H9 (cell line): ENCODE measurements at regions not wholly inside any gene's neighbourhood (a gene's known extent, or its start where the extent isn't known, plus 50 kb on each side); places are given as distances from the start of the nearest gene placed in this dataset.
A peak's percentile ranks its signal among the peaks of the same experiment; 100 is the strongest.

Experiments
- DNase-seq: peaks from one replicate; pipeline ENCODE4 v3.0.0-alpha.2; 2017
- H2AFZ ChIP-seq: one replicate; pipeline ENCODE4 v1.6.1; 2013; ENCODE audit warnings: mild to moderate bottlenecking, low read length, control low read depth, moderate library complexity
- H2AK5ac ChIP-seq: 2 replicates; pipeline ENCODE4 v1.6.1; 2013; ENCODE audit warnings: low read length, control low read depth, mixed read lengths; ENCODE audit not compliant: insufficient read length
- H2BK120ac ChIP-seq: one replicate; pipeline ENCODE4 v1.6.1; 2013; ENCODE audit warnings: low read depth, mild to moderate bottlenecking, low read length, control low read depth, inconsistent platforms; ENCODE audit not compliant: poor library complexity, severe bottlenecking
- H2BK12ac ChIP-seq: 2 replicates; pipeline ENCODE4 v1.6.1; 2013; ENCODE audit warnings: low read length, control low read depth, mixed read lengths, low read depth; ENCODE audit not compliant: insufficient read length
- H2BK15ac ChIP-seq: 2 replicates; pipeline ENCODE4 v1.6.1; 2013; ENCODE audit warnings: low read depth, low read length, control low read depth
- H2BK20ac ChIP-seq: one replicate; pipeline ENCODE4 v1.6.1; 2013; ENCODE audit warnings: low read depth, mild to moderate bottlenecking, low read length, control low read depth, inconsistent platforms; ENCODE audit not compliant: poor library complexity, severe bottlenecking
- H2BK5ac ChIP-seq: 2 replicates; pipeline ENCODE4 v1.6.1; 2013; ENCODE audit warnings: low read length, control low read depth, mixed read lengths; ENCODE audit not compliant: insufficient read length
- H3K14ac ChIP-seq: 2 replicates; pipeline ENCODE4 v1.6.1; 2013; ENCODE audit warnings: low read length, control low read depth; ENCODE audit not compliant: insufficient read depth
- H3K18ac ChIP-seq: 2 replicates; pipeline ENCODE4 v1.6.1; 2013; ENCODE audit warnings: low read depth, mild to moderate bottlenecking, mixed read lengths, low read length, control low read depth; ENCODE audit not compliant: insufficient read length
- H3K23ac ChIP-seq: 2 replicates; pipeline ENCODE4 v1.6.1; 2013; ENCODE audit warnings: low read length, control low read depth, mixed read lengths, low read depth; ENCODE audit not compliant: insufficient read length
- H3K23me2 ChIP-seq: 2 replicates; pipeline ENCODE4 v1.6.1; 2013; ENCODE audit warnings: low read depth, mild to moderate bottlenecking, mixed read lengths, low read length, control low read depth; ENCODE audit not compliant: insufficient read length, poor library complexity, severe bottlenecking
- H3K27ac ChIP-seq: 2 replicates; pipeline ENCODE4 v1.5.1; 2013; ENCODE audit warnings: low read length, control low read depth, mixed read lengths, low read depth; ENCODE audit not compliant: insufficient read length
- H3K27me3 ChIP-seq: 2 replicates; pipeline ENCODE4 v1.6.1; 2013; ENCODE audit warnings: low read length, control low read depth, inconsistent platforms; ENCODE audit not compliant: insufficient read depth
- H3K4ac ChIP-seq: 2 replicates; pipeline ENCODE4 v1.6.1; 2013; ENCODE audit warnings: low read depth, mild to moderate bottlenecking, control low read depth, inconsistent platforms, low read length, moderate library complexity
- H3K4me1 ChIP-seq: 2 replicates; pipeline ENCODE4 v1.6.1; 2013; ENCODE audit warnings: low read length, control low read depth, inconsistent platforms; ENCODE audit not compliant: insufficient read depth
- H3K4me2 ChIP-seq: 2 replicates; pipeline ENCODE4 v1.6.1; 2013; ENCODE audit warnings: low read length, control low read depth, mixed read lengths; ENCODE audit not compliant: insufficient read length, insufficient read depth
- H3K56ac ChIP-seq: 2 replicates; pipeline ENCODE4 v1.6.1; 2013; ENCODE audit warnings: low read depth, mild to moderate bottlenecking, mixed read lengths, low read length, control low read depth; ENCODE audit not compliant: insufficient read length
- H3K79me1 ChIP-seq: 2 replicates; pipeline ENCODE4 v1.6.1; 2013; ENCODE audit warnings: low read depth, mild to moderate bottlenecking, moderate library complexity, low read length, control low read depth, inconsistent platforms; ENCODE audit not compliant: insufficient read depth, poor library complexity, severe bottlenecking
- H3K79me2 ChIP-seq: 2 replicates; pipeline ENCODE4 v1.6.1; 2013; ENCODE audit warnings: low read length, control low read depth, inconsistent platforms; ENCODE audit not compliant: insufficient read depth
- H3K9ac ChIP-seq: 2 replicates; pipeline ENCODE4 v1.6.1; 2013; ENCODE audit warnings: low read length, control low read depth, mixed read lengths; ENCODE audit not compliant: insufficient read length; ENCODE audit errors: extremely low read depth
- H3K9me3 ChIP-seq: one replicate; pipeline ENCODE4 v1.6.1; 2013; ENCODE audit warnings: low read depth, low read length, inconsistent platforms; ENCODE audit not compliant: control insufficient read depth
- H3T11ph ChIP-seq: one replicate; pipeline ENCODE4 v1.6.1; 2013; ENCODE audit warnings: mild to moderate bottlenecking, low read length, control low read depth, inconsistent platforms
- H4K20me1 ChIP-seq: one replicate; pipeline ENCODE4 v1.6.1; 2013; ENCODE audit not compliant: control insufficient read depth, insufficient read length, insufficient read depth
- H4K5ac ChIP-seq: 2 replicates; pipeline ENCODE4 v1.6.1; 2013; ENCODE audit warnings: low read depth, mild to moderate bottlenecking, mixed read lengths, low read length, control low read depth; ENCODE audit not compliant: insufficient read length
- H4K8ac ChIP-seq: replicated peaks from 2 replicates; pipeline ENCODE4 v1.6.1; 2013; ENCODE audit warnings: low read length, control low read depth, mixed read lengths, low read depth; ENCODE audit not compliant: insufficient read length
- H4K91ac ChIP-seq: 2 replicates; pipeline ENCODE4 v1.6.1; 2013; ENCODE audit warnings: low read depth, mild to moderate bottlenecking, moderate library complexity, mixed read lengths, low read length, control low read depth; ENCODE audit not compliant: insufficient read length
- H3K27ac Mint-ChIP-seq, 3 experiments: 2 replicates in 2 of 3; 3 replicates in 1 of 3; pipeline ENCODE4 v1.8.0; 2020 to 2021; ENCODE audit warnings: mixed read lengths in 3 of 3, mild to moderate bottlenecking in 1 of 3, moderate library complexity in 1 of 3
- H3K27me3 Mint-ChIP-seq: 2 replicates; pipeline ENCODE4 v1.8.0; 2021; ENCODE audit warnings: low read depth, mild to moderate bottlenecking, moderate library complexity, mixed read lengths
- H3K36me3 Mint-ChIP-seq, 3 experiments: 2 replicates in 2 of 3; 3 replicates in 1 of 3; pipeline ENCODE4 v1.8.0; 2020 to 2021; ENCODE audit warnings: low read depth in 3 of 3, mixed read lengths in 3 of 3; ENCODE audit not compliant: insufficient read depth in 1 of 3
- H3K4me1 Mint-ChIP-seq, 2 experiments: 2 replicates each; pipeline ENCODE4 v1.8.0; 2020; ENCODE audit warnings: mixed read lengths in 2 of 2
- H3K4me3 Mint-ChIP-seq, 2 experiments: 2 replicates in 1 of 2; 3 replicates in 1 of 2; pipeline ENCODE4 v1.8.0; 2020 to 2021; ENCODE audit warnings: mild to moderate bottlenecking in 2 of 2, mixed read lengths in 2 of 2, moderate library complexity in 1 of 2
- H3K9me3 Mint-ChIP-seq, 2 experiments: 2 replicates in 1 of 2; 3 replicates in 1 of 2; pipeline ENCODE4 v1.8.0; 2020; ENCODE audit warnings: mild to moderate bottlenecking in 2 of 2, mixed read lengths in 2 of 2, moderate library complexity in 1 of 2
- CTCF ChIP-seq: fragments of 200-600 bp; sonication (generic); conservative IDR thresholded peaks from 3 replicates; pipeline ENCODE4 v1.8.0; 2021; ENCODE audit warnings: antibody characterized with exemption, mild to moderate bottlenecking
- WGBS: extraction: QIAGEN DNeasy Blood & Tissue Kit; methylation state at CpG from one replicate; pipeline ENCODE4 v1.1.7; 2013; ENCODE audit warnings: missing lambda C conversion rate, low lambda C conversion rate, mixed read lengths; ENCODE audit not compliant: insufficient read length; ENCODE audit errors: extremely low coverage; 5-methylcytosine and 5-hydroxymethylcytosine counted together

DNA sequence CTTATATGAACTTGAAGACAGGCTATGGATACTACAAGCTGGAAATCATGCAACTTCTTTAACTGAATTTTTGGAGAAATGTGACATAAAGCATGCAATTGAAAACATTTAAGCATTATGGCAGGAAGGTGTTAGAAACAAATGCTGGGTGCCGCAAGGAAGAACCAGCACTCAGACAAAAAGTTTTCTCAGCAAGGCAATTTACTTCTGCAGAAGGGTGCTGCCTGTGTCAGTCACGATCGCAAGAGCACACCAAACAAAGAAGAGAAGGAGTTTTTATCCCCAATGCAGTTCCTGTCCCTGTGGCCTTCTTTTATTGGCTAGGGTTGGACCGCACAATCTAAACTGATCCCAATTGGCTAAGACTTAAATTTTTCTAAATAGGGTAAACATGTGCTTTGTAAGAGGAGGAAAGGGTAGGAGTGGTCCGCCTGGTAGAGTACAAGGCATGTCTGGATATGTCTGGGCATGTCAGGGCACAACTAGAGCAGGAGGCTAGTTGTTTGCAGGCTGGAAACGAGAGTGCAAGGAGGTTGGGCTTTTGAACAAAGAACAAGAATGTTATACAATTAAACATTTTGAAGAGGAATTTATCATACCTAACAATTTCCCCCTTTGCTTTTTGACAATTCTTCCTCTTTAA, 109.6 kb upstream of the FAM3C start:
- no peak overlapping the region for H3K23ac ChIP-seq
- peaks cover 4% of the 10 kb centered on the region; the same call in 1 of the 2 replicates for H3K27me3 Mint-ChIP-seq
- peaks cover 8 to 10% of the 10 kb centered on the region in 2 experiments for H3K4me1 Mint-ChIP-seq
- peak; percentile 64 for DNase-seq
- no peak overlapping the region for H2BK20ac ChIP-seq
- no peak overlapping the region for H4K5ac ChIP-seq
- no peak overlapping the region for H2AFZ ChIP-seq
- no peak overlapping the region for H3K56ac ChIP-seq
- no peaks in the 10 kb centered on the region for H3K4me1 ChIP-seq
- H3K27ac Mint-ChIP-seq, result no peak overlapping the region
- no peaks in the 10 kb centered on the region for H3K27me3 ChIP-seq
- no peak overlapping the region for H3K4ac ChIP-seq
- no peak overlapping the region for H3K27ac ChIP-seq
- no peaks in the 10 kb centered on the region for H4K20me1 ChIP-seq
- WGBS, result no CpG with 5 or more reads among the region's 6 CpGs
- no peak overlapping the region for H3K18ac ChIP-seq
- no peak overlapping the region for H2BK12ac ChIP-seq
- H4K91ac ChIP-seq, result no peak overlapping the region
- no peak overlapping the region for H3K4me2 ChIP-seq
- no peak overlapping the region for H2BK120ac ChIP-seq
- TF ChIP-seq CTCF, result no peak
- no peak overlapping the region for H3T11ph ChIP-seq
- H3K9me3 Mint-ChIP-seq, result peaks cover 42 to 49% of the 10 kb centered on the region in 2 experiments
- H4K8ac ChIP-seq, result no peak overlapping the region
- no peaks in the 10 kb centered on the region for H3K79me1 ChIP-seq
- H3K23me2 ChIP-seq, result no peaks in the 10 kb centered on the region
- H3K9me3 ChIP-seq, result peaks cover 27% of the 10 kb centered on the region
- H2BK5ac ChIP-seq, result no peak overlapping the region
- H2BK15ac ChIP-seq, result no peak overlapping the region
- H3K36me3 Mint-ChIP-seq, result peaks cover 28 to 61% (median 51%) of the 10 kb centered on the region in 3 experiments
- no peaks in the 10 kb centered on the region for H3K79me2 ChIP-seq
- no peak overlapping the region for H3K4me3 Mint-ChIP-seq
- H3K14ac ChIP-seq, result no peak overlapping the region
- H3K9ac ChIP-seq, result no peak overlapping the region
- H2AK5ac ChIP-seq, result no peak overlapping the region
